K562 (cell line): ENCODE measurements at regions not wholly inside any gene's neighbourhood (a gene's known extent, or its start where the extent isn't known, plus 50 kb on each side); places are given as distances from the start of the nearest gene placed in this dataset.

Source experiments
- ATAC-seq: fragments of 200-7000 bp; cut with Tn5 transposase; 3 replicates; pipeline ENCODE4 v1.9.1; 2020; ENCODE audit warnings: moderate library complexity
- BruUV-seq: library from RNA; stranded (reverse); fragments of 400-500 nt; replicated peaks from 2 replicates; lab custom pipeline; 2021; lab: Mats Ljungman, UMichigan
- CTCF ChIA-PET: fragments of 300-600 bp; formaldehyde crosslinking; extraction: SDS; loops from one replicate; lab custom pipeline; 2021; ENCODE audit warnings: low intra/inter-chr PET ratio; lab: Yijun Ruan, JAX
- POLR2A ChIA-PET: fragments of 300-600, 350-650 bp; sonication (Branson Sonifier 250); formaldehyde crosslinking; extraction: SDS; loops from one replicate; lab custom pipeline; 2021; ENCODE audit warnings: antibody characterized with exemption, inconsistent platforms; lab: Yijun Ruan, JAX
- DNase-seq, 4 experiments: peaks; one replicate each; pipeline versions ENCODE4 v3.0.0 to v3.0.0-alpha.2; 2011 to 2018; ENCODE audit warnings: low spot score in 3 of 4, mixed read lengths in 3 of 4; ENCODE audit errors: extremely low read depth in 1 of 4
- FAIRE-seq: peaks from 2 replicates; lab custom pipeline; 2011; peaks lifted over from hg19 to GRCh38; lab: Jason Lieb, UNC
- H2AFZ ChIP-seq: 2 replicates; pipeline ENCODE4 v1.6.0; 2011; ENCODE audit warnings: low read depth, low read length, control low read depth, inconsistent platforms
- H3K27ac ChIP-seq: fragments of 200-600 bp; 3 replicates; pipeline ENCODE4 v1.8.0; 2011; ENCODE audit warnings: low read depth, mild to moderate bottlenecking, control low read depth, inconsistent platforms, low read length, moderate library complexity, mixed read lengths; ENCODE audit errors: extremely low read depth
- H3K27me3 ChIP-seq, 2 experiments: fragments of 300-600 bp in 1 of 2; 2 replicates in 1 of 2; 3 replicates in 1 of 2; pipeline versions ENCODE4 v1.6.0 to v1.8.0; 2011; ENCODE audit warnings: inconsistent platforms in 2 of 2, low read length in 2 of 2, mild to moderate bottlenecking in 1 of 2, mixed read lengths in 1 of 2, moderate library complexity in 1 of 2; ENCODE audit not compliant: control insufficient read depth in 2 of 2, insufficient read depth in 2 of 2
- H3K36me3 ChIP-seq: fragments of 300-600 bp; 3 replicates; pipeline ENCODE4 v1.8.0; 2011; ENCODE audit warnings: mild to moderate bottlenecking, low read length, inconsistent platforms; ENCODE audit not compliant: control insufficient read depth, insufficient read depth
- H3K4me1 ChIP-seq, 2 experiments: fragments of 200-600 bp in 1 of 2; replicated peaks in 1 of 2; 2 replicates in 1 of 2; 3 replicates in 1 of 2; pipeline versions ENCODE4 v1.5.1 to v1.8.0; 2011; ENCODE audit warnings: inconsistent platforms in 2 of 2, low read length in 2 of 2, mild to moderate bottlenecking in 1 of 2, mixed read lengths in 1 of 2, moderate library complexity in 1 of 2; ENCODE audit not compliant: control insufficient read depth in 2 of 2, insufficient read depth in 2 of 2
- H3K4me2 ChIP-seq: 2 replicates; pipeline ENCODE4 v1.6.1; 2011; ENCODE audit warnings: low read length, control low read depth, inconsistent platforms, mixed read lengths; ENCODE audit not compliant: insufficient read depth
- H3K4me3 ChIP-seq: fragments of 200-600 bp; sonication (generic), shearing (Covaris generic); 2 replicates; pipeline ENCODE4 v1.5.1; 2016; ENCODE audit warnings: control low read depth, inconsistent platforms
- H3K79me2 ChIP-seq: fragments of 200-600 bp; 3 replicates; pipeline ENCODE4 v1.8.0; 2011; ENCODE audit warnings: low read length, inconsistent platforms; ENCODE audit not compliant: control insufficient read depth, insufficient read depth
- H3K9ac ChIP-seq, 2 experiments: 2 replicates each; pipeline versions ENCODE4 v1.6.0 to v1.6.1; 2011; ENCODE audit warnings: low read depth in 2 of 2, low read length in 2 of 2, control low read depth in 1 of 2, inconsistent platforms in 1 of 2, mild to moderate bottlenecking in 1 of 2, mixed read lengths in 1 of 2; ENCODE audit not compliant: insufficient read depth in 1 of 2
- H3K9me1 ChIP-seq: one replicate; pipeline ENCODE4 v1.6.0; 2011; ENCODE audit warnings: inconsistent platforms, mild to moderate bottlenecking, low read length, moderate library complexity; ENCODE audit not compliant: control insufficient read depth, insufficient read depth
- H3K9me3 ChIP-seq: replicated peaks from 2 replicates; pipeline ENCODE4 v1.5.1; 2011; ENCODE audit warnings: low read depth, low read length, inconsistent platforms; ENCODE audit not compliant: control insufficient read depth, insufficient read depth
- H4K20me1 ChIP-seq: replicated peaks from 2 replicates; pipeline ENCODE4 v1.6.1; 2011; ENCODE audit warnings: low read length, inconsistent platforms, mixed read lengths; ENCODE audit not compliant: control insufficient read depth, insufficient read depth
- ARID1B ChIP-seq: fragments of 450-650 bp; IDR thresholded peaks from 2 replicates; pipeline ENCODE4 v1.6.1; 2016; ENCODE audit warnings: antibody characterized with exemption, mild to moderate bottlenecking, inconsistent platforms
- BRD9 ChIP-seq: fragments of 450-650 bp; IDR thresholded peaks from 2 replicates; pipeline ENCODE4 v1.6.1; 2018; ENCODE audit warnings: low read depth; ENCODE audit not compliant: partially characterized antibody
- ELF4 ChIP-seq: fragments of 450-650 bp; formaldehyde crosslinking; IDR thresholded peaks from 2 replicates; pipeline ENCODE4 v1.4.0; 2022; ENCODE audit warnings: missing genetic modification characterization
- GABPB2 ChIP-seq: fragments of 250-450 bp; sonication (Bioruptor Pico); conservative IDR thresholded peaks from 2 replicates; pipeline ENCODE4 v1.5.1; 2021; ENCODE audit warnings: mild to moderate bottlenecking
- MBD2 ChIP-seq: sonication (generic); IDR thresholded peaks from 2 replicates; pipeline ENCODE4 v1.6.1; 2016; ENCODE audit warnings: low read depth, borderline replicate concordance
- MTA1 ChIP-seq: fragments of 450-650 bp; IDR thresholded peaks from 2 replicates; pipeline ENCODE4 v1.6.1; 2017; ENCODE audit warnings: borderline replicate concordance
- PML ChIP-seq: IDR thresholded peaks from 2 replicates; pipeline ENCODE4 v1.6.1; 2012; ENCODE audit warnings: low read length, inconsistent platforms
- RBM14 ChIP-seq: fragments of 200-400 bp; formaldehyde crosslinking; IDR thresholded peaks from 2 replicates; pipeline ENCODE4 v1.6.1; 2018; ENCODE audit warnings: low read depth, mild to moderate bottlenecking, low read length, moderate library complexity, borderline replicate concordance; ENCODE audit not compliant: insufficient read depth
- RCOR1 ChIP-seq, 2 experiments: IDR thresholded peaks; 2 replicates each; pipeline ENCODE4 v1.6.1; 2012; ENCODE audit warnings: low read depth in 2 of 2, low read length in 2 of 2, borderline replicate concordance in 1 of 2, improper control_type of control experiment in 1 of 2
- ZFP1 ChIP-seq: fragments of 450-650 bp; formaldehyde crosslinking; IDR thresholded peaks from 2 replicates; pipeline ENCODE4 v1.4.0; 2020; ENCODE audit warnings: mild to moderate bottlenecking, mixed read lengths
- ZNF197 ChIP-seq: fragments of 200-800 bp; sonication (Bioruptor generic); IDR thresholded peaks from 2 replicates; pipeline ENCODE4 v1.6.1; 2016; ENCODE audit warnings: low read depth, missing genetic modification characterization, missing compliant biosample characterization
- ZNF778 ChIP-seq: fragments of 450-650 bp; formaldehyde crosslinking; IDR thresholded peaks from 2 replicates; pipeline ENCODE4 v1.4.0; 2020; ENCODE audit warnings: mild to moderate bottlenecking, moderate library complexity
- ZNF780A ChIP-seq: fragments of 250-450 bp; sonication (Bioruptor Pico); IDR thresholded peaks from 2 replicates; pipeline ENCODE4 v1.5.0; 2021; ENCODE audit warnings: mild to moderate bottlenecking
- WGBS: fragments of 100-300 bp; shearing (Covaris generic); methylation state at CpG from one replicate; pipeline ENCODE4 v1.1.6; 2016; ENCODE audit warnings: low coverage, mixed read lengths; ENCODE audit not compliant: insufficient coverage; ENCODE audit errors: missing lambda C conversion rate; 5-methylcytosine and 5-hydroxymethylcytosine counted together
- in situ Hi-C: fragments of 300-500 bp; cut with MboI; formaldehyde crosslinking; loops from 4 replicates; pipeline ENCODE4 v1.15.0; 2018; ENCODE audit warnings: inconsistent platforms, mixed read lengths
- intact Hi-C: fragments of 100-400 bp; cut with micrococcal nuclease; formaldehyde crosslinking; loops from 2 replicates; pipeline ENCODE4 v1.14.2; 2022
- TF ChIP-seq, protein P1 (sequence below): fragments of 450-650 bp; formaldehyde crosslinking; conservative IDR thresholded peaks from 2 replicates; pipeline ENCODE4 v1.4.0; 2022; ENCODE audit warnings: mild to moderate bottlenecking, missing genetic modification characterization
- TF ChIP-seq, protein P2 (sequence below): fragments of 450-650 bp; IDR thresholded peaks from 2 replicates; pipeline ENCODE4 v1.6.1; 2018; ENCODE audit warnings: mild to moderate bottlenecking, low read depth; ENCODE audit not compliant: partially characterized antibody

DNA sequence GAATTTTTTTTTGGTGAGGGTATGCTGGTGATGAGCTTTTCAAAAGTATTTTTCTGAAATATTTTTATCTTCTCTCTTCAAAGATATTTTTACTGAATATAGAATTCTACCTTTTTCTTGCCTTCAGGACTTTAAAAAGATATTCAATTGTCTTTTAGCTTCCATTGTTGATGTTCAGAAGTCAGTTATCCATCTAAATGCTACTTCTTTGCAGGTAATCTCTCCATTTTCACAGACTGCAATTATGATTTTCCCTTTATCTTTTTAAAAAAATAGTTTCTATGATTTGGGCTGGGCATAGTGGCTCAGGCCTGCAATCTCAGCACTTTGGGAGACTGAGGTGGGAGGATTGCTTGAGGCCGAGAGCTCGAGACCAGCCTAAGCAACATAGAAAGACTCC is 222.4 kb downstream of the IL20RB start:
- Histone ChIP-seq H3K9me1 (no peaks in the 10 kb centered on the region), H3K36me3 (no peaks in the 10 kb centered on the region), H3K27me3 (no peaks in the 10 kb centered on the region), H2AFZ (no peak overlapping the region), H3K9me3 (no peaks in the 10 kb centered on the region), H3K79me2 (no peaks in the 10 kb centered on the region), H3K4me3 (no peak overlapping the region), H3K4me1 (no peaks in the 10 kb centered on the region), H4K20me1 (no peaks in the 10 kb centered on the region), H3K9ac (no peak overlapping the region), H3K4me2 (no peak overlapping the region), H3K27ac (no peak overlapping the region)
- WGBS = 5% methylated on average over 2 of the region's 2 CpGs
- in situ Hi-C loops = no loop called here
- intact Hi-C loops = no loop called here
- DNase-seq (no peak), ATAC-seq (no peak), FAIRE-seq (no peak)
- POLR2A ChIA-PET = no interaction called here
- no peak for TF ChIP-seq ELF4 (CRISPR knock-in tag)
- TF ChIP-seq RCOR1 (IDR thresholded peaks at IDR 0.05; ENCODE audit: borderline replicate concordance in 1 of 2, low read depth in 2 of 2, low read length in 2 of 2) = no peak
- TF ChIP-seq ZNF197 = no peak
- CTCF ChIA-PET = no interaction called here
- no TSS peak for BruUV-seq

DNA sequence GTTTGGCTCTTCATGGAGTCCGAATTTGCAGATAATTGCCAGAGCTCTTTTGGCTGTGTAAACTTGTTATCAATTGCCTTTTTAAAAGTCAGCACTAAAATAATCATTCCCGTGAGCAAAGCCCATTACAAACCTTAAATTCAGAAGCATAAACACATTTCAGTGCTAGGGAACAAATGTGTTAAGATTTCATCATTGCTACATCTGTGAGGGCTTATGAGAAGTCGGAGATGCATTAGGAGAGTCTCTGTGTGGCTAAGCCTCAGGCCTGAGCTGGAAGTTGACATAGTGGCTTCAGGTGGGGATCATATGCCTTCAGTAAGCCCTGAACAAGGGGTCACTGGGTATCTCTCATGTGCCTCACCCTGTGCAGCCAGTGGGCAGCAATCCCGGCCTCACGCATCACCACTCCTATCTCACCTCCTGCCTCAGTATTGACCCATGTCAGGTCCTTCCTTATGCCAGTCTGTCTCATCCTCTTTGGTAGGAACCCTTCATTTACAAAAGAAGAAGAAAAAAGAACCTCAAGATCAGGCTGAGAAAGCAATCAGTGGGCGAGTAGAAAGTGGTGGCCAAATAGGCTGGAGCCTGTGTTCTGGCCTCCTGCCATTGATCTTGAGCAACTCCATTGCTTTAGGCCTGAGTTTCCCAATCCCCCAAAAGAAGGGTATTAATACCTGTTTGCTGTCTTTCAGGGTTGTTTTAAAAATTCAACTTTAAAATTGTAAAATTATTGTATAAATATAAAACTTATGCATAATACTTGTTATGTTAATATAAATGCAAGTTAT is 233.5 kb downstream of the IL20RB start:
- Histone ChIP-seq H3K36me3 (no peaks in the 10 kb centered on the region), H3K27ac (no peak overlapping the region), H3K4me2 (no peak overlapping the region), H3K4me3 (no peak overlapping the region), H3K27me3 (no peaks in the 10 kb centered on the region), H3K9me3 (no peaks in the 10 kb centered on the region), H3K4me1 (no peaks in the 10 kb centered on the region), H3K9ac (no peak overlapping the region), H3K9me1 (no peaks in the 10 kb centered on the region), H2AFZ (no peak overlapping the region), H4K20me1 (no peaks in the 10 kb centered on the region), H3K79me2 (no peaks in the 10 kb centered on the region)
- FAIRE-seq (no peak), DNase-seq (no peak), ATAC-seq (no peak)
- POLR2A ChIA-PET = no interaction called here
- in situ Hi-C loops = no loop called here
- intact Hi-C loops = no loop called here
- 0% methylated on average over 6 of the region's 6 CpGs for WGBS
- CTCF ChIA-PET = no interaction called here
- BruUV-seq = no TSS peak
- TF ChIP-seq PML (no peak), BRD9 (no peak), ZNF780A (CRISPR knock-in tag) (no peak), ZNF778 (CRISPR knock-in tag) (no peak), MTA1 (no peak), ARID1B (no peak), MBD2 (no peak), GABPB2 (no peak), ZFP1 (CRISPR knock-in tag) (no peak), RBM14 (no peak)
- TF ChIP-seq, protein P1, sequence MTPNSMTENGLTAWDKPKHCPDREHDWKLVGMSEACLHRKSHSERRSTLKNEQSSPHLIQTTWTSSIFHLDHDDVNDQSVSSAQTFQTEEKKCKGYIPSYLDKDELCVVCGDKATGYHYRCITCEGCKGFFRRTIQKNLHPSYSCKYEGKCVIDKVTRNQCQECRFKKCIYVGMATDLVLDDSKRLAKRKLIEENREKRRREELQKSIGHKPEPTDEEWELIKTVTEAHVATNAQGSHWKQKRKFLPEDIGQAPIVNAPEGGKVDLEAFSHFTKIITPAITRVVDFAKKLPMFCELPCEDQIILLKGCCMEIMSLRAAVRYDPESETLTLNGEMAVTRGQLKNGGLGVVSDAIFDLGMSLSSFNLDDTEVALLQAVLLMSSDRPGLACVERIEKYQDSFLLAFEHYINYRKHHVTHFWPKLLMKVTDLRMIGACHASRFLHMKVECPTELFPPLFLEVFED = no peak
- TF ChIP-seq, protein P2, sequence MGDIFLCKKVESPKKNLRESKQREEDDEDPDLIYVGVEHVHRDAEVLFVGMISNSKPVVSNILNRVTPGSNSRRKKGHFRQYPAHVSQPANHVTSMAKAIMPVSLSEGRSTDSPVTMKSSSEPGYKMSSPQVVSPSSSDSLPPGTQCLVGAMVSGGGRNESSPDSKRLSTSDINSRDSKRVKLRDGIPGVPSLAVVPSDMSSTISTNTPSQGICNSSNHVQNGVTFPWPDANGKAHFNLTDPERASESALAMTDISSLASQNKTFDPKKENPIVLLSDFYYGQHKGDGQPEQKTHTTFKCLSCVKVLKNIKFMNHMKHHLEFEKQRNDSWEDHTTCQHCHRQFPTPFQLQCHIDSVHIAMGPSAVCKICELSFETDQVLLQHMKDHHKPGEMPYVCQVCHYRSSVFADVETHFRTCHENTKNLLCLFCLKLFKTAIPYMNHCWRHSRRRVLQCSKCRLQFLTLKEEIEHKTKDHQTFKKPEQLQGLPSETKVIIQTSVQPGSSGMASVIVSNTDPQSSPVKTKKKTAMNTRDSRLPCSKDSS = no peak
